SK-N-SH treated with all-trans-retinoic acid at 6 μM for 48 hours (cell line): ENCODE measurements at regions not wholly inside any gene's neighbourhood (a gene's known extent, or its start where the extent isn't known, plus 50 kb on each side); places are given as distances from the start of the nearest gene placed in this dataset.

ENCODE experiments used
- BACH2 ChIP-seq: fragments of 250-450 bp; sonication (Bioruptor Pico); IDR thresholded peaks from 2 replicates; pipeline ENCODE4 v1.9.0; 2021; ENCODE audit warnings: mild to moderate bottlenecking, borderline replicate concordance
- ISL1 ChIP-seq: fragments of 250-450 bp; sonication (Bioruptor Pico); IDR thresholded peaks from 2 replicates; pipeline ENCODE4 v2.1.2; 2022; ENCODE audit warnings: mild to moderate bottlenecking, moderate library complexity
- TF ChIP-seq, protein P1 (sequence below): fragments of 250-450 bp; sonication (Bioruptor Pico); IDR thresholded peaks from 2 replicates; pipeline ENCODE4 v1.8.0; 2020; ENCODE audit warnings: mild to moderate bottlenecking, moderate library complexity, borderline replicate concordance

DNA sequence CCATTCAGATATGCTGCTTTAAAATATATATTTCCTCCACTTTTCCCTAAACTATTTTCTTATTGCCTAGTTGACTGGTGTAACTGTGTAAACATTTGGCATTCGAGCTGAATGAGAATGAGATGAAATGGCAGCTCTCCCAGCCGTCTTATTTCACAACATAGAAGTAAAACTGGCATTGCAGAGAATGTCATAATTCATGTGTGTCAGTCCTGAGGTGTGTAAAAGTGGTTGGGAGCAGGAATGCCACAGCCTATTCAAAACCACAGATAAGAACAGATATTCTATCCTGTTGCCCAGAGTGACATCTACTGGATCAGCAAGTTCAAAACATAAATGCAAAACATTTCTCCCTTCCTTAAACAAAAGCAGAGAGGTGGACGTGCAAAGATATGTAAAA lies 565.5 kb upstream of the CHAC2 start:
- TF ChIP-seq, protein P1, sequence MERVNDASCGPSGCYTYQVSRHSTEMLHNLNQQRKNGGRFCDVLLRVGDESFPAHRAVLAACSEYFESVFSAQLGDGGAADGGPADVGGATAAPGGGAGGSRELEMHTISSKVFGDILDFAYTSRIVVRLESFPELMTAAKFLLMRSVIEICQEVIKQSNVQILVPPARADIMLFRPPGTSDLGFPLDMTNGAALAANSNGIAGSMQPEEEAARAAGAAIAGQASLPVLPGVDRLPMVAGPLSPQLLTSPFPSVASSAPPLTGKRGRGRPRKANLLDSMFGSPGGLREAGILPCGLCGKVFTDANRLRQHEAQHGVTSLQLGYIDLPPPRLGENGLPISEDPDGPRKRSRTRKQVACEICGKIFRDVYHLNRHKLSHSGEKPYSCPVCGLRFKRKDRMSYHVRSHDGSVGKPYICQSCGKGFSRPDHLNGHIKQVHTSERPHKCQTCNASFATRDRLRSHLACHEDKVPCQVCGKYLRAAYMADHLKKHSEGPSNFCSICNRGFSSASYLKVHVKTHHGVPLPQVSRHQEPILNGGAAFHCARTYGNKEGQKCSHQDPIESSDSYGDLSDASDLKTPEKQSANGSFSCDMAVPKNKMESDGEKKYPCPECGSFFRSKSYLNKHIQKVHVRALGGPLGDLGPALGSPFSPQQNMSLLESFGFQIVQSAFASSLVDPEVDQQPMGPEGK (CRISPR knock-in tag): no peak
- TF ChIP-seq ISL1 (CRISPR knock-in tag): no peak
- no peak for TF ChIP-seq BACH2
